H9 (cell line): ENCODE measurements at regions not wholly inside any gene's neighbourhood (a gene's known extent, or its start where the extent isn't known, plus 50 kb on each side); places are given as distances from the start of the nearest gene placed in this dataset.

Source experiments
- DNase-seq: peaks from one replicate; pipeline ENCODE4 v3.0.0-alpha.2; 2017
- H2AFZ ChIP-seq: one replicate; pipeline ENCODE4 v1.6.1; 2013; ENCODE audit warnings: mild to moderate bottlenecking, low read length, control low read depth, moderate library complexity
- H2AK5ac ChIP-seq: 2 replicates; pipeline ENCODE4 v1.6.1; 2013; ENCODE audit warnings: low read length, control low read depth, mixed read lengths; ENCODE audit not compliant: insufficient read length
- H2BK120ac ChIP-seq: one replicate; pipeline ENCODE4 v1.6.1; 2013; ENCODE audit warnings: low read depth, mild to moderate bottlenecking, low read length, control low read depth, inconsistent platforms; ENCODE audit not compliant: poor library complexity, severe bottlenecking
- H2BK12ac ChIP-seq: 2 replicates; pipeline ENCODE4 v1.6.1; 2013; ENCODE audit warnings: low read length, control low read depth, mixed read lengths, low read depth; ENCODE audit not compliant: insufficient read length
- H2BK15ac ChIP-seq: 2 replicates; pipeline ENCODE4 v1.6.1; 2013; ENCODE audit warnings: low read depth, low read length, control low read depth
- H2BK20ac ChIP-seq: one replicate; pipeline ENCODE4 v1.6.1; 2013; ENCODE audit warnings: low read depth, mild to moderate bottlenecking, low read length, control low read depth, inconsistent platforms; ENCODE audit not compliant: poor library complexity, severe bottlenecking
- H2BK5ac ChIP-seq: 2 replicates; pipeline ENCODE4 v1.6.1; 2013; ENCODE audit warnings: low read length, control low read depth, mixed read lengths; ENCODE audit not compliant: insufficient read length
- H3K14ac ChIP-seq: 2 replicates; pipeline ENCODE4 v1.6.1; 2013; ENCODE audit warnings: low read length, control low read depth; ENCODE audit not compliant: insufficient read depth
- H3K18ac ChIP-seq: 2 replicates; pipeline ENCODE4 v1.6.1; 2013; ENCODE audit warnings: low read depth, mild to moderate bottlenecking, mixed read lengths, low read length, control low read depth; ENCODE audit not compliant: insufficient read length
- H3K23ac ChIP-seq: 2 replicates; pipeline ENCODE4 v1.6.1; 2013; ENCODE audit warnings: low read length, control low read depth, mixed read lengths, low read depth; ENCODE audit not compliant: insufficient read length
- H3K23me2 ChIP-seq: 2 replicates; pipeline ENCODE4 v1.6.1; 2013; ENCODE audit warnings: low read depth, mild to moderate bottlenecking, mixed read lengths, low read length, control low read depth; ENCODE audit not compliant: insufficient read length, poor library complexity, severe bottlenecking
- H3K27ac ChIP-seq: 2 replicates; pipeline ENCODE4 v1.5.1; 2013; ENCODE audit warnings: low read length, control low read depth, mixed read lengths, low read depth; ENCODE audit not compliant: insufficient read length
- H3K27me3 ChIP-seq: 2 replicates; pipeline ENCODE4 v1.6.1; 2013; ENCODE audit warnings: low read length, control low read depth, inconsistent platforms; ENCODE audit not compliant: insufficient read depth
- H3K4ac ChIP-seq: 2 replicates; pipeline ENCODE4 v1.6.1; 2013; ENCODE audit warnings: low read depth, mild to moderate bottlenecking, control low read depth, inconsistent platforms, low read length, moderate library complexity
- H3K4me1 ChIP-seq: 2 replicates; pipeline ENCODE4 v1.6.1; 2013; ENCODE audit warnings: low read length, control low read depth, inconsistent platforms; ENCODE audit not compliant: insufficient read depth
- H3K4me2 ChIP-seq: 2 replicates; pipeline ENCODE4 v1.6.1; 2013; ENCODE audit warnings: low read length, control low read depth, mixed read lengths; ENCODE audit not compliant: insufficient read length, insufficient read depth
- H3K56ac ChIP-seq: 2 replicates; pipeline ENCODE4 v1.6.1; 2013; ENCODE audit warnings: low read depth, mild to moderate bottlenecking, mixed read lengths, low read length, control low read depth; ENCODE audit not compliant: insufficient read length
- H3K79me1 ChIP-seq: 2 replicates; pipeline ENCODE4 v1.6.1; 2013; ENCODE audit warnings: low read depth, mild to moderate bottlenecking, moderate library complexity, low read length, control low read depth, inconsistent platforms; ENCODE audit not compliant: insufficient read depth, poor library complexity, severe bottlenecking
- H3K79me2 ChIP-seq: 2 replicates; pipeline ENCODE4 v1.6.1; 2013; ENCODE audit warnings: low read length, control low read depth, inconsistent platforms; ENCODE audit not compliant: insufficient read depth
- H3K9ac ChIP-seq: 2 replicates; pipeline ENCODE4 v1.6.1; 2013; ENCODE audit warnings: low read length, control low read depth, mixed read lengths; ENCODE audit not compliant: insufficient read length; ENCODE audit errors: extremely low read depth
- H3K9me3 ChIP-seq: one replicate; pipeline ENCODE4 v1.6.1; 2013; ENCODE audit warnings: low read depth, low read length, inconsistent platforms; ENCODE audit not compliant: control insufficient read depth
- H3T11ph ChIP-seq: one replicate; pipeline ENCODE4 v1.6.1; 2013; ENCODE audit warnings: mild to moderate bottlenecking, low read length, control low read depth, inconsistent platforms
- H4K20me1 ChIP-seq: one replicate; pipeline ENCODE4 v1.6.1; 2013; ENCODE audit not compliant: control insufficient read depth, insufficient read length, insufficient read depth
- H4K5ac ChIP-seq: 2 replicates; pipeline ENCODE4 v1.6.1; 2013; ENCODE audit warnings: low read depth, mild to moderate bottlenecking, mixed read lengths, low read length, control low read depth; ENCODE audit not compliant: insufficient read length
- H4K8ac ChIP-seq: replicated peaks from 2 replicates; pipeline ENCODE4 v1.6.1; 2013; ENCODE audit warnings: low read length, control low read depth, mixed read lengths, low read depth; ENCODE audit not compliant: insufficient read length
- H4K91ac ChIP-seq: 2 replicates; pipeline ENCODE4 v1.6.1; 2013; ENCODE audit warnings: low read depth, mild to moderate bottlenecking, moderate library complexity, mixed read lengths, low read length, control low read depth; ENCODE audit not compliant: insufficient read length
- H3K27ac Mint-ChIP-seq, 3 experiments: 2 replicates in 2 of 3; 3 replicates in 1 of 3; pipeline ENCODE4 v1.8.0; 2020 to 2021; ENCODE audit warnings: mixed read lengths in 3 of 3, mild to moderate bottlenecking in 1 of 3, moderate library complexity in 1 of 3
- H3K27me3 Mint-ChIP-seq: 2 replicates; pipeline ENCODE4 v1.8.0; 2021; ENCODE audit warnings: low read depth, mild to moderate bottlenecking, moderate library complexity, mixed read lengths
- H3K36me3 Mint-ChIP-seq, 3 experiments: 2 replicates in 2 of 3; 3 replicates in 1 of 3; pipeline ENCODE4 v1.8.0; 2020 to 2021; ENCODE audit warnings: low read depth in 3 of 3, mixed read lengths in 3 of 3; ENCODE audit not compliant: insufficient read depth in 1 of 3
- H3K4me1 Mint-ChIP-seq, 2 experiments: 2 replicates each; pipeline ENCODE4 v1.8.0; 2020; ENCODE audit warnings: mixed read lengths in 2 of 2
- H3K4me3 Mint-ChIP-seq, 2 experiments: 2 replicates in 1 of 2; 3 replicates in 1 of 2; pipeline ENCODE4 v1.8.0; 2020 to 2021; ENCODE audit warnings: mild to moderate bottlenecking in 2 of 2, mixed read lengths in 2 of 2, moderate library complexity in 1 of 2
- H3K9me3 Mint-ChIP-seq, 2 experiments: 2 replicates in 1 of 2; 3 replicates in 1 of 2; pipeline ENCODE4 v1.8.0; 2020; ENCODE audit warnings: mild to moderate bottlenecking in 2 of 2, mixed read lengths in 2 of 2, moderate library complexity in 1 of 2
- WGBS: extraction: QIAGEN DNeasy Blood & Tissue Kit; methylation state at CpG from one replicate; pipeline ENCODE4 v1.1.7; 2013; ENCODE audit warnings: missing lambda C conversion rate, low lambda C conversion rate, mixed read lengths; ENCODE audit not compliant: insufficient read length; ENCODE audit errors: extremely low coverage; 5-methylcytosine and 5-hydroxymethylcytosine counted together
- TF ChIP-seq, protein P1 (sequence below): fragments of 200-600 bp; sonication (generic); conservative IDR thresholded peaks from 3 replicates; pipeline ENCODE4 v1.8.0; 2021; ENCODE audit warnings: antibody characterized with exemption, mild to moderate bottlenecking

DNA sequence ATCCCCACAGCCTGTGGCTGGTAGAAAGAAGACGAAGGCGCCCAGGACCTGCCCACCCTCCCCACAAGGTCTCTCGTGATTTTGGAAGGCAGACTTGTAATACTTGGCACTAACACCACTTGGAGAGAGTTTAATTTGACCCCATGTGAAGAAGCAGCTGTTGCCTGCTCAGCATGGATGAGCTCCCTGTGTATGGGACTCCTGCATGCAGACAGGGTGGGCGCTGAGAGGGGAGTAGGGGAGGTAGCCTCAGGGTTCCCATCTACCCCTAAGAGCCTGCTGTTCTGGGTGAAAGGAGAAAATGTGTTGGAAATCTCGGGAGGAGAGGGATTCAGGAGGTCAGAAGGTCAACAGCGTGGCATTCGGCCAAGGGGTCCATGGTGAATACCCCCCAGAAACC lies 625.9 kb downstream of the TBC1D22A start:
- Histone ChIP-seq H2AFZ (no peak overlapping the region), H3K9me3 (peaks cover 99% of the 10 kb centered on the region), H3K4me1 (no peaks in the 10 kb centered on the region), H3T11ph (no peak overlapping the region), H2AK5ac (no peak overlapping the region), H3K56ac (no peak overlapping the region), H4K20me1 (no peaks in the 10 kb centered on the region), H3K23me2 (no peaks in the 10 kb centered on the region), H3K4me2 (no peak overlapping the region), H3K79me2 (no peaks in the 10 kb centered on the region), H3K18ac (no peak overlapping the region), H4K8ac (no peak overlapping the region), H3K23ac (no peak overlapping the region), H2BK20ac (no peak overlapping the region), H4K5ac (no peak overlapping the region), H3K4ac (no peak overlapping the region), H2BK15ac (no peak overlapping the region), H3K79me1 (no peaks in the 10 kb centered on the region), H4K91ac (no peak overlapping the region), H3K27me3 (no peaks in the 10 kb centered on the region), H2BK120ac (no peak overlapping the region), H3K27ac (no peak overlapping the region), H2BK5ac (no peak overlapping the region), H3K14ac (no peak overlapping the region), H3K9ac (no peak overlapping the region), H2BK12ac (no peak overlapping the region)
- peaks cover 70 to 87% of the 10 kb centered on the region in 2 experiments for H3K9me3 Mint-ChIP-seq
- WGBS = no CpG with 5 or more reads among the region's 7 CpGs
- H3K4me1 Mint-ChIP-seq = no peaks in the 10 kb centered on the region
- H3K27me3 Mint-ChIP-seq = peaks cover under 1% of the 10 kb centered on the region; the same call in 1 of the 2 replicates
- H3K36me3 Mint-ChIP-seq = peaks cover 1 to 22% (median 10%) of the 10 kb centered on the region in 3 experiments; a peak in 5 of 7 replicates
- no peak overlapping the region for H3K4me3 Mint-ChIP-seq
- TF ChIP-seq, protein P1, sequence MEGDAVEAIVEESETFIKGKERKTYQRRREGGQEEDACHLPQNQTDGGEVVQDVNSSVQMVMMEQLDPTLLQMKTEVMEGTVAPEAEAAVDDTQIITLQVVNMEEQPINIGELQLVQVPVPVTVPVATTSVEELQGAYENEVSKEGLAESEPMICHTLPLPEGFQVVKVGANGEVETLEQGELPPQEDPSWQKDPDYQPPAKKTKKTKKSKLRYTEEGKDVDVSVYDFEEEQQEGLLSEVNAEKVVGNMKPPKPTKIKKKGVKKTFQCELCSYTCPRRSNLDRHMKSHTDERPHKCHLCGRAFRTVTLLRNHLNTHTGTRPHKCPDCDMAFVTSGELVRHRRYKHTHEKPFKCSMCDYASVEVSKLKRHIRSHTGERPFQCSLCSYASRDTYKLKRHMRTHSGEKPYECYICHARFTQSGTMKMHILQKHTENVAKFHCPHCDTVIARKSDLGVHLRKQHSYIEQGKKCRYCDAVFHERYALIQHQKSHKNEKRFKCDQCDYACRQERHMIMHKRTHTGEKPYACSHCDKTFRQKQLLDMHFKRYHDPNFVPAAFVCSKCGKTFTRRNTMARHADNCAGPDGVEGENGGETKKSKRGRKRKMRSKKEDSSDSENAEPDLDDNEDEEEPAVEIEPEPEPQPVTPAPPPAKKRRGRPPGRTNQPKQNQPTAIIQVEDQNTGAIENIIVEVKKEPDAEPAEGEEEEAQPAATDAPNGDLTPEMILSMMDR = no peak
- no peak for DNase-seq
- no peak overlapping the region for H3K27ac Mint-ChIP-seq
